ENCODE measurements at regions not wholly inside any gene's neighbourhood (a gene's known extent, or its start where the extent isn't known, plus 50 kb on each side); places are given as distances from the start of the nearest gene placed in this dataset.

GRCh38 chr19:34595683-34596082 is 81.3 kb downstream of the SCGB2B2 start:
- DNase-seq (ENCODE audit: insufficient read length, low spot score), result no peak
- TF ChIP-seq POLR2AphosphoS5 (IDR thresholded peaks at IDR 0.05; ENCODE audit: low read depth, low read length) (no peak), SPI1 (IDR thresholded peaks at IDR 0.05; ENCODE audit: low read depth, low read length) (no peak), TAF1 (IDR thresholded peaks at IDR 0.05; ENCODE audit: low read depth, low read length) (no peak), POU2F2 (IDR thresholded peaks at IDR 0.05; ENCODE audit: low read depth, low read length) (no peak), PAX5 (IDR thresholded peaks at IDR 0.05; ENCODE audit: insufficient read depth, low read length, severe bottlenecking) (no peak), POLR2A (IDR thresholded peaks at IDR 0.05; ENCODE audit: low read depth, low read length) (no peak)
- no peak for FAIRE-seq

- DNase-seq (ENCODE audit: insufficient read length, low spot score) (no peak), FAIRE-seq (no peak)
- TF ChIP-seq POLR2AphosphoS5 (IDR thresholded peaks at IDR 0.05; ENCODE audit: low read depth, low read length) (no peak), PAX5 (IDR thresholded peaks at IDR 0.05; ENCODE audit: insufficient read depth, low read length, severe bottlenecking) (no peak), SPI1 (IDR thresholded peaks at IDR 0.05; ENCODE audit: low read depth, low read length) (no peak), POLR2A (IDR thresholded peaks at IDR 0.05; ENCODE audit: low read depth, low read length) (no peak), POU2F2 (IDR thresholded peaks at IDR 0.05; ENCODE audit: low read depth, low read length) (no peak), TAF1 (IDR thresholded peaks at IDR 0.05; ENCODE audit: low read depth, low read length) (no peak)
Measured at GRCh38 chr19:34590228-34590627, 86.7 kb downstream of the SCGB2B2 start.

GRCh38 chr19:34589730-34590129 is 87.2 kb downstream of the SCGB2B2 start:
- FAIRE-seq (no peak), DNase-seq (ENCODE audit: insufficient read length, low spot score) (no peak)
- TF ChIP-seq POLR2AphosphoS5 (IDR thresholded peaks at IDR 0.05; ENCODE audit: low read depth, low read length) (no peak), TAF1 (IDR thresholded peaks at IDR 0.05; ENCODE audit: low read depth, low read length) (no peak), POLR2A (IDR thresholded peaks at IDR 0.05; ENCODE audit: low read depth, low read length) (no peak), PAX5 (IDR thresholded peaks at IDR 0.05; ENCODE audit: insufficient read depth, low read length, severe bottlenecking) (no peak), SPI1 (IDR thresholded peaks at IDR 0.05; ENCODE audit: low read depth, low read length) (no peak), POU2F2 (IDR thresholded peaks at IDR 0.05; ENCODE audit: low read depth, low read length) (no peak)

- FAIRE-seq (no peak), DNase-seq (ENCODE audit: insufficient read length, low spot score) (no peak)
- TF ChIP-seq SPI1 (IDR thresholded peaks at IDR 0.05; ENCODE audit: low read depth, low read length) (no peak), POLR2A (IDR thresholded peaks at IDR 0.05; ENCODE audit: low read depth, low read length) (no peak)
Measured at GRCh38 chr19:34588846-34589245, 88.1 kb downstream of the SCGB2B2 start.

- no peak for FAIRE-seq
- no peak for TF ChIP-seq TAF1 (IDR thresholded peaks at IDR 0.05; ENCODE audit: low read depth, low read length)
- no peak for DNase-seq (ENCODE audit: insufficient read length, low spot score)
Measured at GRCh38 chr19:34588249-34588648, 88.7 kb downstream of the SCGB2B2 start.

- FAIRE-seq, result no peak
- no peak for DNase-seq (ENCODE audit: insufficient read length, low spot score)
- TF ChIP-seq PAX5 (IDR thresholded peaks at IDR 0.05; ENCODE audit: insufficient read depth, low read length, severe bottlenecking) (no peak), POLR2AphosphoS5 (IDR thresholded peaks at IDR 0.05; ENCODE audit: low read depth, low read length) (no peak), TAF1 (IDR thresholded peaks at IDR 0.05; ENCODE audit: low read depth, low read length) (no peak), POLR2A (IDR thresholded peaks at IDR 0.05; ENCODE audit: low read depth, low read length) (no peak), SPI1 (IDR thresholded peaks at IDR 0.05; ENCODE audit: low read depth, low read length) (no peak), POU2F2 (IDR thresholded peaks at IDR 0.05; ENCODE audit: low read depth, low read length) (no peak)
Measured at GRCh38 chr19:34580408-34580807, 96.6 kb downstream of the SCGB2B2 start.

- no peak for DNase-seq (ENCODE audit: insufficient read length, low spot score)
- FAIRE-seq, result no peak
- TF ChIP-seq POLR2A (IDR thresholded peaks at IDR 0.05; ENCODE audit: low read depth, low read length) (no peak), SPI1 (IDR thresholded peaks at IDR 0.05; ENCODE audit: low read depth, low read length) (no peak)
Measured at GRCh38 chr19:34580055-34580336, 97.0 kb downstream of the SCGB2B2 start.

- no peak for DNase-seq (ENCODE audit: insufficient read length, low spot score)
- no peak for FAIRE-seq
- TF ChIP-seq POLR2AphosphoS5 (IDR thresholded peaks at IDR 0.05; ENCODE audit: low read depth, low read length), result no peak
- no peak for TF ChIP-seq POU2F2 (IDR thresholded peaks at IDR 0.05; ENCODE audit: low read depth, low read length)
- no peak for TF ChIP-seq TAF1 (IDR thresholded peaks at IDR 0.05; ENCODE audit: low read depth, low read length)
- no peak for TF ChIP-seq PAX5 (IDR thresholded peaks at IDR 0.05; ENCODE audit: insufficient read depth, low read length, severe bottlenecking)
- TF ChIP-seq SPI1 (IDR thresholded peaks at IDR 0.05; ENCODE audit: low read depth, low read length), result no peak
- no peak for TF ChIP-seq POLR2A (IDR thresholded peaks at IDR 0.05; ENCODE audit: low read depth, low read length)
Measured at GRCh38 chr19:34579281-34580054, 97.5 kb downstream of the SCGB2B2 start.

- DNase-seq (ENCODE audit: insufficient read length, low spot score) (no peak), FAIRE-seq (no peak)
- no peak for TF ChIP-seq POLR2A (IDR thresholded peaks at IDR 0.05; ENCODE audit: low read depth, low read length)
- TF ChIP-seq POU2F2 (IDR thresholded peaks at IDR 0.05; ENCODE audit: low read depth, low read length), result no peak
- TF ChIP-seq SPI1 (IDR thresholded peaks at IDR 0.05; ENCODE audit: low read depth, low read length), result no peak
- TF ChIP-seq POLR2AphosphoS5 (IDR thresholded peaks at IDR 0.05; ENCODE audit: low read depth, low read length), result no peak
Measured at GRCh38 chr19:34578751-34579150, 97.2 kb downstream of the WTIP start.

- FAIRE-seq (no peak), DNase-seq (ENCODE audit: insufficient read length, low spot score) (no peak)
- TF ChIP-seq POU2F2 (IDR thresholded peaks at IDR 0.05; ENCODE audit: low read depth, low read length), result no peak
- no peak for TF ChIP-seq POLR2A (IDR thresholded peaks at IDR 0.05; ENCODE audit: low read depth, low read length)
- no peak for TF ChIP-seq TAF1 (IDR thresholded peaks at IDR 0.05; ENCODE audit: low read depth, low read length)
- no peak for TF ChIP-seq SPI1 (IDR thresholded peaks at IDR 0.05; ENCODE audit: low read depth, low read length)
- TF ChIP-seq PAX5 (IDR thresholded peaks at IDR 0.05; ENCODE audit: insufficient read depth, low read length, severe bottlenecking), result no peak
- TF ChIP-seq POLR2AphosphoS5 (IDR thresholded peaks at IDR 0.05; ENCODE audit: low read depth, low read length), result no peak
Measured at GRCh38 chr19:34578173-34578572, 96.6 kb downstream of the WTIP start.

Measured in GM12891 (cell line).